Neural crest cell (in vitro differentiated cells): ENCODE measurements at regions not wholly inside any gene's neighbourhood (a gene's known extent, or its start where the extent isn't known, plus 50 kb on each side); places are given as distances from the start of the nearest gene placed in this dataset.

Source experiments
- DNase-seq: peaks from one replicate; pipeline ENCODE4 v3.0.0; 2021; ENCODE audit warnings: low read depth, mixed read lengths, low spot score
- H3K27ac Mint-ChIP-seq: one replicate; pipeline ENCODE4 v1.8.0; 2021; ENCODE audit warnings: mild to moderate bottlenecking, mixed read lengths; ENCODE audit not compliant: unreplicated experiment
- H3K27me3 Mint-ChIP-seq: 2 replicates; pipeline ENCODE4 v1.8.0; 2021; ENCODE audit warnings: low read depth, mild to moderate bottlenecking, mixed read lengths
- H3K36me3 Mint-ChIP-seq: 2 replicates; pipeline ENCODE4 v1.8.0; 2021; ENCODE audit warnings: low read depth, mild to moderate bottlenecking, mixed read lengths
- H3K4me1 Mint-ChIP-seq: 2 replicates; pipeline ENCODE4 v1.8.0; 2021; ENCODE audit warnings: mixed read lengths
- H3K4me3 Mint-ChIP-seq: one replicate; pipeline ENCODE4 v1.8.0; 2021; ENCODE audit warnings: mild to moderate bottlenecking, mixed read lengths
- H3K9me3 Mint-ChIP-seq: 2 replicates; pipeline ENCODE4 v1.8.0; 2021; ENCODE audit warnings: mixed read lengths
- CTCF ChIP-seq: fragments of 200-600 bp; sonication (generic); conservative IDR thresholded peaks from 2 replicates; pipeline ENCODE4 v1.5.0; 2021; ENCODE audit warnings: antibody characterized with exemption, mild to moderate bottlenecking

GRCh38 chr11:109026891-109027489, 362.1 kb downstream of the DDX10 start:
- H3K36me3 Mint-ChIP-seq: no peaks in the 10 kb centered on the region
- H3K4me3 Mint-ChIP-seq: no peak overlapping the region
- peaks cover 5% of the 10 kb centered on the region for H3K27me3 Mint-ChIP-seq
- no peak overlapping the region for H3K27ac Mint-ChIP-seq
- no peak for DNase-seq
- TF ChIP-seq CTCF: no peak
- peaks cover 14% of the 10 kb centered on the region for H3K9me3 Mint-ChIP-seq
- H3K4me1 Mint-ChIP-seq: no peaks in the 10 kb centered on the region

- Mint-ChIP-seq H3K4me3 (no peak overlapping the region), H3K27me3 (peaks cover 5% of the 10 kb centered on the region), H3K4me1 (no peaks in the 10 kb centered on the region), H3K9me3 (peaks cover 14% of the 10 kb centered on the region), H3K36me3 (no peaks in the 10 kb centered on the region), H3K27ac (no peak overlapping the region)
- no peak for DNase-seq
- TF ChIP-seq CTCF: no peak
Measured at GRCh38 chr11:109027851-109028250, 363.0 kb downstream of the DDX10 start.

GRCh38 chr11:109029927-109030326, 365.1 kb downstream of the DDX10 start:
- Mint-ChIP-seq H3K27me3 (peaks cover 5% of the 10 kb centered on the region), H3K27ac (no peak overlapping the region), H3K4me3 (no peak overlapping the region), H3K9me3 (peaks cover 10% of the 10 kb centered on the region), H3K36me3 (no peaks in the 10 kb centered on the region), H3K4me1 (no peaks in the 10 kb centered on the region)
- TF ChIP-seq CTCF: no peak
- no peak for DNase-seq

GRCh38 chr11:109033627-109034338, 368.9 kb downstream of the DDX10 start:
- Mint-ChIP-seq H3K36me3 (no peaks in the 10 kb centered on the region), H3K27ac (no peak overlapping the region), H3K4me3 (no peak overlapping the region), H3K9me3 (no peaks in the 10 kb centered on the region), H3K4me1 (peaks cover 11% of the 10 kb centered on the region), H3K27me3 (no peaks in the 10 kb centered on the region)
- no peak for TF ChIP-seq CTCF
- no peak for DNase-seq

DNA sequence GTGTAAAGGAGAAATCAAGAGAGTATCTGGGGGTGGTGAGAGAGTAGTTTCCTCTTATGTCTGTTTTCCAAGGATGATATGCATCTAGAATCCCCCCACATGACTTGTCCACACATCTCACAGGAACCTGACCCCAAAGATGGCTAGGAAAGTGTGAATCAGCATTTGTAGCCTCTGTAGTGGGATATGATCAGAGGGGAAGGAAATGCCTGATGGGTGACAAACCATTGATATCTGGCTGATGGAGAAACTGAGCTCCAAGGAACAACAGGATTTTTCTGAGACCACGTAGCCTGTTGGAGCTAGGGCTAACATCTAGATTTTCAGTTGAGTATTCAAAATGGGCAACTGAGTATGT, 369.4 kb downstream of the DDX10 start:
- Mint-ChIP-seq H3K4me1 (peaks cover 11% of the 10 kb centered on the region), H3K9me3 (no peaks in the 10 kb centered on the region), H3K4me3 (no peak overlapping the region), H3K27ac (no peak overlapping the region), H3K36me3 (no peaks in the 10 kb centered on the region), H3K27me3 (no peaks in the 10 kb centered on the region)
- TF ChIP-seq CTCF: no peak
- no peak for DNase-seq
